GM12865 (cell line): ENCODE measurements at regions not wholly inside any gene's neighbourhood (a gene's known extent, or its start where the extent isn't known, plus 50 kb on each side); places are given as distances from the start of the nearest gene placed in this dataset.
"Not testable (repeated sequence)": the region's sequence is repeated elsewhere in the genome, so short reads cannot be mapped to it uniquely, and the experiment has no call there.

ENCODE experiments used
- DNase-seq: peaks from one replicate; pipeline ENCODE4 v3.0.0; 2010; ENCODE audit warnings: low read depth
- H3K4me3 ChIP-seq: 2 replicates; pipeline ENCODE4 v1.5.1; 2011; ENCODE audit warnings: mild to moderate bottlenecking, low read depth, low read length, control low read depth
- TF ChIP-seq, protein P1 (sequence below): IDR thresholded peaks from 2 replicates; pipeline ENCODE4 v1.5.1; 2011; ENCODE audit warnings: low read length, control low read depth, low read depth, inconsistent platforms; ENCODE audit not compliant: insufficient read depth; ENCODE audit errors: missing control alignments

DNA sequence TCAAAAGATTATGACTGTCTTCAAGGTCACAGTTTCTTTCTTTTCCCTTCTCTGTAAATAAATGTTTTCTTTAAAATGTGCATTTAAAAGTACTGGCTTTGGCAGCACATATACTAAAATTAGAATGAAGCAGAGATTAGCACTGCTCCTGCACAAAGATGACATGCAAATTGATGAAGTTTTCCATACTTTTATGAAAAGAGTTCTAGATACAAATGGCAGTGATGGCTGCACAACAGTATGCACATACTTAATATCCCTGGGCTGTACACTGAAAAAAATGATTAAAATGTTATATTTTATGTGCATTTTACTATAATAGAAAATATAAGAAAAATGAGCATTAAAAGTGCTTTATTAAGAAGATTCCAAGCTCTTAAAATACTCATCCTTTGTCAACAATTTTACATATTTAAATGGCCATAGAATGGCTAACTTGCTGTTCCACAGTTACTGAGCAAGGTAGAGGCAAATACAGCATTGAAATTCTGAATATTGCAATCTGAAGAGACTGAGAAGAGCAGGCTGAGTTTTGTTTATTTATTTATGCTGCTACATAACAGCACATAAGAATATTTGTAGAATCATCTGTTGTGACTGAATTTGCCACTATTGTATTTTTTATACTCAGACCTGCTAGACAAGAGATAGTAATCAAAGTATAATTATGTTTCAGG is 117.8 kb downstream of the GPR37 start:
- no peak overlapping the region for H3K4me3 ChIP-seq
- DNase-seq, result no peak
- TF ChIP-seq, protein P1, sequence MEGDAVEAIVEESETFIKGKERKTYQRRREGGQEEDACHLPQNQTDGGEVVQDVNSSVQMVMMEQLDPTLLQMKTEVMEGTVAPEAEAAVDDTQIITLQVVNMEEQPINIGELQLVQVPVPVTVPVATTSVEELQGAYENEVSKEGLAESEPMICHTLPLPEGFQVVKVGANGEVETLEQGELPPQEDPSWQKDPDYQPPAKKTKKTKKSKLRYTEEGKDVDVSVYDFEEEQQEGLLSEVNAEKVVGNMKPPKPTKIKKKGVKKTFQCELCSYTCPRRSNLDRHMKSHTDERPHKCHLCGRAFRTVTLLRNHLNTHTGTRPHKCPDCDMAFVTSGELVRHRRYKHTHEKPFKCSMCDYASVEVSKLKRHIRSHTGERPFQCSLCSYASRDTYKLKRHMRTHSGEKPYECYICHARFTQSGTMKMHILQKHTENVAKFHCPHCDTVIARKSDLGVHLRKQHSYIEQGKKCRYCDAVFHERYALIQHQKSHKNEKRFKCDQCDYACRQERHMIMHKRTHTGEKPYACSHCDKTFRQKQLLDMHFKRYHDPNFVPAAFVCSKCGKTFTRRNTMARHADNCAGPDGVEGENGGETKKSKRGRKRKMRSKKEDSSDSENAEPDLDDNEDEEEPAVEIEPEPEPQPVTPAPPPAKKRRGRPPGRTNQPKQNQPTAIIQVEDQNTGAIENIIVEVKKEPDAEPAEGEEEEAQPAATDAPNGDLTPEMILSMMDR, result no peak

DNA sequence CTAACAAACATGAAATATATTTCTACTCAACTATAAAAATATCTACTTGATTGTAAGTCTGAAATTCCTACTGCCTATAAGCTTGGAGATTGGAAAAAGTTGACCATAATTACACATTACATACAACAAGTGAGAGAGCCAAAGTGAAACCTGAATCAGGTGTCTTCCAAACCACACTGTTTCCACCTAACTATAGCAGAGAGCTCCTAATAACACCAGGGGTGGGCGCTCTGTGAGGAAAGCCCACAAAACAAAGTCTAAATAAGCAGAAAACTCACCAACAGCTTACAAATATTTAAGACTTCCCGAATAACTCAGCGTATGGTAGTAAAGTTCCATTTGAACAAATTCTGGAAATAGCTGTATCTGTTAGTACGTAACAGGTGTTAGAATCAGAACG is 119.9 kb downstream of the GPR37 start:
- TF ChIP-seq, protein P1, result no peak
- DNase-seq, result peak; percentile 20
- H3K4me3 ChIP-seq, result no peak overlapping the region

GRCh38 chr7:124643311-124643811 is 122.2 kb downstream of the GPR37 start:
- DNase-seq, result no peak
- TF ChIP-seq, protein P1, result no peak
- H3K4me3 ChIP-seq, result no peak overlapping the region

- TF ChIP-seq, protein P1, result no peak
- DNase-seq, result no peak
These were observed 130.2 kb downstream of the GPR37 start for GRCh38 chr7:124635416-124635815.

GRCh38 chr7:124633740-124634139 is 131.9 kb downstream of the GPR37 start:
- H3K4me3 ChIP-seq, result no peak overlapping the region
- no peak for DNase-seq
- TF ChIP-seq, protein P1, result no peak

More at GRCh38 chr7:124635416-124635815, 130.2 kb downstream of the GPR37 start:
- H3K4me3 ChIP-seq, result no peak overlapping the region

- DNase-seq, result no peak
- TF ChIP-seq, protein P1, result no peak
- H3K4me3 ChIP-seq, result no peak overlapping the region
These were observed 135.2 kb downstream of the GPR37 start for GRCh38 chr7:124630395-124630794.

DNA sequence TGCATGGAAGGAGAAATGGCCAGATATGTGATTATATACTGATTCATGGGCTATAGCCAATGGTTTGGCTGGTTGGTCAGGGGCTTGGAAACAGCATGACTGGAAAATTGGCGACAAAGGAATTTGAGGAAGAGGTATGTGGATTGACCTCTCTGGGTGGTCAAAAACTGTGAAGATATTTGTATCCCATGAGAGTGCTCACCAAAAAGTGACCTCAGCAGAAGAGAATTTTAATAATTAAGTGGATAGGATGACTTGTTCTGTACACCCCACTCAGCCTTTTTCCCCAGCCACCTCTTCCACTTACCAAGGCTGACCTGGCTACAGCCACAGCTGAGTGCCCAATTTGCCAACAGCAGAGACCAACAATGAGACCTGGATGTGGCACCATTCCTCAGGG is 146.7 kb downstream of the GPR37 start:
- no peak for DNase-seq
- TF ChIP-seq, protein P1, result no peak
- H3K4me3 ChIP-seq, result no peak overlapping the region

GRCh38 chr7:124618051-124618450 is 147.5 kb downstream of the GPR37 start:
- H3K4me3 ChIP-seq, DNase-seq: not testable (repeated sequence)
